H1 (cell line): ENCODE measurements at regions not wholly inside any gene's neighbourhood (a gene's known extent, or its start where the extent isn't known, plus 50 kb on each side); places are given as distances from the start of the nearest gene placed in this dataset.

ENCODE experiments used
- CTCF ChIA-PET: fragments of 300-600 bp; sonication (Branson Sonifier 250); formaldehyde crosslinking; loops from one replicate; lab custom pipeline; 2021; ENCODE audit not compliant: partially characterized antibody; lab: Charles Lee
- POLR2A ChIA-PET: fragments of 300-600 bp; sonication (Branson Sonifier 250); formaldehyde crosslinking; loops from one replicate; lab custom pipeline; 2021; ENCODE audit warnings: inconsistent platforms; ENCODE audit not compliant: partially characterized antibody; lab: Charles Lee
- DNase-seq, 2 experiments: peaks; one replicate each; pipeline versions ENCODE4 v3.0.0 to v3.0.0-alpha.2; 2010 to 2022; ENCODE audit warnings: low spot score in 2 of 2, low read depth in 1 of 2, mixed read lengths in 1 of 2
- FAIRE-seq: peaks from 2 replicates; lab custom pipeline; 2011; peaks lifted over from hg19 to GRCh38; lab: Jason Lieb, UNC
- H2AFZ ChIP-seq: 2 replicates; pipeline ENCODE4 v1.8.1; 2012; ENCODE audit warnings: low read length, inconsistent platforms
- H2AK5ac ChIP-seq: 2 replicates; pipeline ENCODE4 v1.6.1; 2013; ENCODE audit warnings: low read depth, low read length
- H2BK120ac ChIP-seq: replicated peaks from 2 replicates; pipeline ENCODE3; 2013; ENCODE audit warnings: low read depth, low read length, inconsistent platforms
- H2BK12ac ChIP-seq: 2 replicates; pipeline ENCODE4 v1.6.1; 2013; ENCODE audit warnings: low read depth, low read length
- H2BK15ac ChIP-seq: 2 replicates; pipeline ENCODE4 v1.6.1; 2013; ENCODE audit warnings: low read length
- H2BK20ac ChIP-seq: 2 replicates; pipeline ENCODE4 v1.6.1; 2013; ENCODE audit warnings: low read length
- H2BK5ac ChIP-seq: 2 replicates; pipeline ENCODE4 v1.6.1; 2013; ENCODE audit warnings: low read depth, low read length
- H3K14ac ChIP-seq: 2 replicates; pipeline ENCODE4 v1.6.1; 2013; ENCODE audit warnings: inconsistent platforms; ENCODE audit not compliant: insufficient read length
- H3K18ac ChIP-seq: 2 replicates; pipeline ENCODE4 v1.6.1; 2013; ENCODE audit warnings: low read length; ENCODE audit errors: extremely low read depth
- H3K23ac ChIP-seq: 2 replicates; pipeline ENCODE4 v1.6.1; 2013; ENCODE audit warnings: inconsistent platforms; ENCODE audit not compliant: insufficient read length
- H3K23me2 ChIP-seq: 2 replicates; pipeline ENCODE4 v1.6.1; 2013; ENCODE audit warnings: low read depth, low read length
- H3K27ac ChIP-seq: 2 replicates; pipeline ENCODE4 v1.6.1; 2011; ENCODE audit warnings: low read depth, low read length, inconsistent platforms
- H3K27me3 ChIP-seq, 4 experiments: replicated peaks in 1 of 4; 1 replicate in 1 of 4; 2 replicates in 3 of 4; pipeline versions ENCODE4 v1.6.1 to v1.8.1; 2011 to 2013; ENCODE audit warnings: low read length in 3 of 4, mild to moderate bottlenecking in 3 of 4, inconsistent platforms in 2 of 4, mixed read lengths in 2 of 4, moderate library complexity in 1 of 4; ENCODE audit not compliant: control insufficient read depth in 3 of 4, insufficient read depth in 3 of 4; ENCODE audit errors: extremely low read depth in 1 of 4
- H3K36me3 ChIP-seq, 4 experiments: 2 replicates each; pipeline versions ENCODE4 v1.6.1 to v1.8.1; 2011 to 2013; ENCODE audit warnings: mild to moderate bottlenecking in 4 of 4, low read length in 3 of 4, moderate library complexity in 2 of 4, control low read depth in 1 of 4, inconsistent platforms in 1 of 4; ENCODE audit not compliant: insufficient read depth in 4 of 4, control insufficient read depth in 2 of 4
- H3K4ac ChIP-seq: replicated peaks from 2 replicates; pipeline ENCODE3; 2013; ENCODE audit warnings: low read length, low read depth, mixed read lengths, inconsistent platforms; ENCODE audit not compliant: insufficient read length
- H3K4me1 ChIP-seq, 4 experiments: replicated peaks in 1 of 4; 1 replicate in 1 of 4; 2 replicates in 3 of 4; pipeline versions ENCODE4 v1.6.1 to v1.8.1; 2011 to 2013; ENCODE audit warnings: low read length in 3 of 4, inconsistent platforms in 2 of 4, mixed read lengths in 1 of 4; ENCODE audit not compliant: insufficient read depth in 4 of 4, control insufficient read depth in 3 of 4
- H3K4me2 ChIP-seq, 2 experiments: 2 replicates each; pipeline versions ENCODE4 v1.6.1 to v1.8.1; 2011 to 2013; ENCODE audit warnings: low read depth in 2 of 2, low read length in 2 of 2, control low read depth in 1 of 2, inconsistent platforms in 1 of 2, mild to moderate bottlenecking in 1 of 2; ENCODE audit not compliant: insufficient read depth in 1 of 2
- H3K4me3 ChIP-seq, 4 experiments: fragments of 200-600, 300-600 bp in 1 of 4; sonication (generic), shearing (Covaris generic), sonication (Bioruptor Twin) in 1 of 4; 2 replicates each; pipeline versions ENCODE4 v1.5.1 to v1.8.1; 2011 to 2016; ENCODE audit warnings: low read length in 4 of 4, low read depth in 3 of 4, control low read depth in 2 of 4, inconsistent platforms in 2 of 4, mild to moderate bottlenecking in 2 of 4, mixed read lengths in 1 of 4, moderate library complexity in 1 of 4; ENCODE audit not compliant: insufficient read depth in 2 of 4; ENCODE audit errors: extremely low read depth in 1 of 4
- H3K56ac ChIP-seq: replicated peaks from 2 replicates; pipeline ENCODE3; 2013; ENCODE audit warnings: low read depth, mild to moderate bottlenecking, mixed read lengths, low read length, inconsistent platforms; ENCODE audit not compliant: insufficient read length
- H3K79me1 ChIP-seq: 2 replicates; pipeline ENCODE4 v1.6.1; 2013; ENCODE audit warnings: low read depth, low read length, control low read depth
- H3K79me2 ChIP-seq, 2 experiments: 2 replicates each; pipeline versions ENCODE4 v1.6.1 to v1.8.1; 2012 to 2013; ENCODE audit warnings: low read length in 2 of 2, mild to moderate bottlenecking in 2 of 2, inconsistent platforms in 1 of 2; ENCODE audit not compliant: insufficient read depth in 2 of 2, control insufficient read depth in 1 of 2
- H3K9ac ChIP-seq, 4 experiments: replicated peaks in 1 of 4; 1 replicate in 1 of 4; 2 replicates in 3 of 4; pipeline versions ENCODE4 v1.6.1 to v1.8.1; 2011 to 2013; ENCODE audit warnings: low read depth in 3 of 4, low read length in 3 of 4, control low read depth in 2 of 4, mild to moderate bottlenecking in 2 of 4, moderate library complexity in 2 of 4, inconsistent platforms in 1 of 4; ENCODE audit errors: extremely low read depth in 1 of 4
- H3K9me3 ChIP-seq, 2 experiments: 2 replicates each; pipeline versions ENCODE4 v1.6.1 to v1.8.1; 2012 to 2013; ENCODE audit warnings: mild to moderate bottlenecking in 2 of 2, moderate library complexity in 2 of 2, control low read depth in 1 of 2, inconsistent platforms in 1 of 2, low read depth in 1 of 2, low read length in 1 of 2, mixed read lengths in 1 of 2; ENCODE audit not compliant: insufficient read depth in 2 of 2
- H4K20me1 ChIP-seq, 2 experiments: replicated peaks in 1 of 2; 2 replicates each; pipeline versions ENCODE3 to v1.8.1; 2011 to 2013; ENCODE audit warnings: inconsistent platforms in 2 of 2, low read length in 2 of 2, mild to moderate bottlenecking in 1 of 2; ENCODE audit not compliant: insufficient read depth in 2 of 2, control insufficient read depth in 1 of 2
- H4K5ac ChIP-seq: 2 replicates; pipeline ENCODE4 v1.6.1; 2013; ENCODE audit warnings: low read length, low read depth, mixed read lengths, inconsistent platforms; ENCODE audit not compliant: insufficient read length
- H4K8ac ChIP-seq: 2 replicates; pipeline ENCODE4 v1.8.0; 2013; ENCODE audit warnings: mild to moderate bottlenecking, moderate library complexity, low read length, inconsistent platforms; ENCODE audit not compliant: insufficient read depth; ENCODE audit errors: extremely low read depth
- H4K91ac ChIP-seq: replicated peaks from 2 replicates; pipeline ENCODE3; 2013; ENCODE audit warnings: low read length, mixed read lengths, inconsistent platforms; ENCODE audit not compliant: insufficient read length
- BACH1 ChIP-seq: IDR thresholded peaks from 2 replicates; pipeline ENCODE4 v1.6.1; 2012; ENCODE audit warnings: low read length, improper control_type of control experiment
- CBX5 ChIP-seq: fragments of 300-800, 300-1000 bp; sonication (generic); IDR thresholded peaks from 2 replicates; pipeline ENCODE4 v1.7.1; 2016; ENCODE audit warnings: antibody characterized with exemption, low read length, low read depth
- CHD1 ChIP-seq: IDR thresholded peaks from 2 replicates; pipeline ENCODE4 v1.6.1; 2012; ENCODE audit warnings: low read depth, low read length, improper control_type of control experiment
- HDAC2 ChIP-seq, 2 experiments: fragments of 300-600 bp in 1 of 2; sonication (generic) in 1 of 2; IDR thresholded peaks; 2 replicates each; pipeline ENCODE4 v1.6.1; 2011 to 2012; ENCODE audit warnings: low read depth in 2 of 2, low read length in 2 of 2, mild to moderate bottlenecking in 2 of 2, moderate library complexity in 2 of 2, borderline replicate concordance in 1 of 2, inconsistent platforms in 1 of 2
- JUN ChIP-seq: IDR thresholded peaks from 2 replicates; pipeline ENCODE4 v1.6.1; 2011; ENCODE audit warnings: low read depth, mild to moderate bottlenecking, improper control_type of control experiment, low read length
- SP1 ChIP-seq: IDR thresholded peaks from 2 replicates; pipeline ENCODE4 v1.6.1; 2011; ENCODE audit warnings: low read depth, low read length
- TAF7 ChIP-seq: optimal IDR thresholded peaks from 2 replicates; pipeline ENCODE3; 2011; ENCODE audit warnings: low read depth, mild to moderate bottlenecking, inconsistent platforms, low read length, moderate library complexity, borderline replicate concordance
- WGBS, 2 experiments: shearing (Covaris generic) in 1 of 2; methylation state at CpG; one replicate each; pipeline versions ENCODE4 v1.1.6 to v1.1.7; 2013 to 2015; ENCODE audit warnings: low lambda C conversion rate in 2 of 2, mixed read lengths in 2 of 2, inconsistent platforms in 1 of 2, low coverage in 1 of 2, missing lambda C conversion rate in 1 of 2; ENCODE audit not compliant: insufficient replicate concordance in 2 of 2, insufficient coverage in 1 of 2, insufficient read length in 1 of 2; ENCODE audit errors: extremely low coverage in 1 of 2, missing lambda C conversion rate in 1 of 2; 5-methylcytosine and 5-hydroxymethylcytosine counted together
- TF ChIP-seq, protein P1 (sequence below): IDR thresholded peaks from 2 replicates; pipeline ENCODE4 v1.6.1; 2012; ENCODE audit warnings: low read length, inconsistent platforms

DNA sequence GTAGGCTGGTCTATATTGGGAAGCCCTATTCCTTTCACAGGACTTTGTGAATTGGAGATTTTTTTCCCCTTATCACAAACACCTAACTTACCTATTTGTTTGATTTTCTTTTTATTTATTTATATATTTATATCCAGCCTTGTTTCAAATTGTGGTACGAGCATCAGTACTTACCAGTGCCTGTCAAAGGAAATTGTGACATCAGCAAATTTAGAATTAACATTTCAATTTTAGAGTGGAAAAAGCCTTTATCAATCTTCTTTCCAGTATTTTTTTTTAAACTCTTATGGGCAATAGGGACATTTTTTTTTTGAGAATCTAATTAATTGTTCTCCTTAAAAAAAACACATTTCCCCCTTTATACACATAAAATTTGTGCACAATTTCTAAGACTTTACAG lies 790.2 kb downstream of the PRELID2 start:
- FAIRE-seq: no peak

More for the DNA sequence above, 790.2 kb downstream of the PRELID2 start:
- POLR2A ChIA-PET: no interaction called here
- no peak overlapping the region for H2BK12ac ChIP-seq
- TF ChIP-seq BACH1 (no peak), CBX5 (no peak), TAF7 (no peak), HDAC2 (IDR thresholded peaks at IDR 0.05; ENCODE audit: borderline replicate concordance in 1 of 2, low read depth in 2 of 2, low read length in 2 of 2) (no peak), SP1 (no peak), JUN (no peak), CHD1 (no peak)
- TF ChIP-seq, protein P1, sequence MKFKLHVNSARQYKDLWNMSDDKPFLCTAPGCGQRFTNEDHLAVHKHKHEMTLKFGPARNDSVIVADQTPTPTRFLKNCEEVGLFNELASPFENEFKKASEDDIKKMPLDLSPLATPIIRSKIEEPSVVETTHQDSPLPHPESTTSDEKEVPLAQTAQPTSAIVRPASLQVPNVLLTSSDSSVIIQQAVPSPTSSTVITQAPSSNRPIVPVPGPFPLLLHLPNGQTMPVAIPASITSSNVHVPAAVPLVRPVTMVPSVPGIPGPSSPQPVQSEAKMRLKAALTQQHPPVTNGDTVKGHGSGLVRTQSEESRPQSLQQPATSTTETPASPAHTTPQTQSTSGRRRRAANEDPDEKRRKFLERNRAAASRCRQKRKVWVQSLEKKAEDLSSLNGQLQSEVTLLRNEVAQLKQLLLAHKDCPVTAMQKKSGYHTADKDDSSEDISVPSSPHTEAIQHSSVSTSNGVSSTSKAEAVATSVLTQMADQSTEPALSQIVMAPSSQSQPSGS: no peak
- no peak overlapping the region for H3K14ac ChIP-seq
- H4K91ac ChIP-seq: no peak overlapping the region
- no peaks in the 10 kb centered on the region for H3K9me3 ChIP-seq
- H3K79me1 ChIP-seq: no peaks in the 10 kb centered on the region
- H4K20me1 ChIP-seq: no peaks in the 10 kb centered on the region
- no peak overlapping the region for H2BK20ac ChIP-seq
- no peak overlapping the region for H2BK5ac ChIP-seq
- H3K36me3 ChIP-seq: no peaks in the 10 kb centered on the region
- H3K4me2 ChIP-seq: no peak overlapping the region
- H2BK120ac ChIP-seq: no peak overlapping the region
- no peak overlapping the region for H3K9ac ChIP-seq
- no peak overlapping the region for H2BK15ac ChIP-seq
- CTCF ChIA-PET: interaction anchor here (0.7 kb wide), 1 partner anchor 190 kb away, joined by 4 read pairs; no protein-coding TSS in a partner anchor
- H3K4me3 ChIP-seq: no peak overlapping the region
- no peak overlapping the region for H3K4ac ChIP-seq
- no peak overlapping the region for H2AK5ac ChIP-seq
- H3K23me2 ChIP-seq: no peaks in the 10 kb centered on the region
- no peaks in the 10 kb centered on the region for H3K79me2 ChIP-seq
- no peak overlapping the region for H4K5ac ChIP-seq
- H3K4me1 ChIP-seq: no peaks in the 10 kb centered on the region
- no peak for DNase-seq
- 100% methylated on average over 1 of the region's 1 CpG; no CpG with 5 or more reads in 1 of the 2 experiments for WGBS, 2 experiments
- H4K8ac ChIP-seq: no peak overlapping the region
- no peak overlapping the region for H3K27ac ChIP-seq
- H3K56ac ChIP-seq: no peak overlapping the region
- H3K23ac ChIP-seq: no peak overlapping the region
- H2AFZ ChIP-seq: no peak overlapping the region
- H3K27me3 ChIP-seq: no peaks in the 10 kb centered on the region
- no peak overlapping the region for H3K18ac ChIP-seq
